ENCODE measurements at regions not wholly inside any gene's neighbourhood (a gene's known extent, or its start where the extent isn't known, plus 50 kb on each side); places are given as distances from the start of the nearest gene placed in this dataset.

GRCh38 chr2:206392118-206392517 lies 51.2 kb upstream of the ADAM23 start:
- H4K20me1 ChIP-seq (ENCODE audit: insufficient read depth) = no peaks in the 10 kb centered on the region
- no peaks in the 10 kb centered on the region for H3K36me3 ChIP-seq (ENCODE audit: control insufficient read depth in 1 of 2, insufficient read depth in 2 of 2, low read length in 2 of 2)
- H3K27me3 ChIP-seq (ENCODE audit: insufficient read depth, low read length) = no peaks in the 10 kb centered on the region
- intact Hi-C loops (cut with micrococcal nuclease) = loop anchor here (1.0 to 2.0 kb wide), 2 partner anchors 167 to 389 kb away; no protein-coding TSS in a partner anchor
- peak; percentile 99 for ATAC-seq
- CTCF ChIA-PET = interaction anchor here (0.6 to 1.8 kb wide), 3 partner anchors 127 to 167 kb away, joined by 3 to 15 read pairs (median 3); no protein-coding TSS in a partner anchor
- H2AFZ ChIP-seq (ENCODE audit: low read depth, low read length, poor library complexity, severe bottlenecking) = peak overlapping the region; percentile 73
- RAD21 ChIA-PET (ENCODE audit: low non-redundant PET in 1 of 2, low total read pairs in 2 of 2, uncharacterized antibody in 2 of 2, unreplicated experiment in 2 of 2) = no interaction called here
- no peaks in the 10 kb centered on the region for H3K9me3 ChIP-seq (ENCODE audit: control insufficient read depth in 1 of 2, insufficient read depth in 1 of 2, low read depth in 1 of 2, low read length in 2 of 2)
- H3K79me2 ChIP-seq (ENCODE audit: insufficient read depth, low read length) = no peaks in the 10 kb centered on the region
- no peaks in the 10 kb centered on the region for H3K9me2 ChIP-seq (ENCODE audit: insufficient read depth)
- POLR2A ChIA-PET = no interaction called here
- H3K9ac ChIP-seq (ENCODE audit: low read length) = no peak overlapping the region
- BruUV-seq (replicated peaks) = no TSS peak
- no peak overlapping the region for H3K4me2 ChIP-seq (ENCODE audit: low read length)
- H3K4me3 ChIP-seq (replicated peaks in 1 of 2; ENCODE audit: low read depth in 1 of 2, low read length in 2 of 2) = no peak overlapping the region
- no peaks in the 10 kb centered on the region for H3K4me1 ChIP-seq (ENCODE audit: control insufficient read depth in 1 of 2, insufficient read depth in 2 of 2, low read length in 2 of 2)
- no peak overlapping the region for H3K27ac ChIP-seq (ENCODE audit: low read depth, low read length)
- peak; percentile 46 for DNase-seq (ENCODE audit: low read depth, low spot score)
- no peak for TF ChIP-seq POLR2AphosphoS5 (IDR thresholded peaks at IDR 0.05; ENCODE audit: low read depth, low read length)
- no peak for TF ChIP-seq JUND (IDR thresholded peaks at IDR 0.05)
- TF ChIP-seq ELF1 (IDR thresholded peaks at IDR 0.05; ENCODE audit: borderline replicate concordance, low read depth) = no peak
- TF ChIP-seq SRF (IDR thresholded peaks at IDR 0.05; ENCODE audit: low read depth) = no peak
- TF ChIP-seq ZBTB33 (IDR thresholded peaks at IDR 0.05; ENCODE audit: extremely low read depth, insufficient replicate concordance, low read length) = peak; percentile 12
- peak; percentile 72; the same call in 1 of the 2 replicates for TF ChIP-seq CBX3 (IDR thresholded peaks at IDR 0.05; ENCODE audit: low read depth)
- TF ChIP-seq ZFX (IDR thresholded peaks at IDR 0.05) = no peak
- no peak for TF ChIP-seq MAX (IDR thresholded peaks at IDR 0.05)
- peak; percentile 82 for TF ChIP-seq RAD21 (IDR thresholded peaks at IDR 0.05; ENCODE audit: low read depth)
- no peak for TF ChIP-seq ATF3 (IDR thresholded peaks at IDR 0.05)
- no peak for TF ChIP-seq TCF7L2 (IDR thresholded peaks at IDR 0.05; ENCODE audit: borderline replicate concordance, extremely low read depth, insufficient read depth, insufficient read length)
- peak; percentile 57 to 72 (median 65); a peak in 5 of 6 replicates for TF ChIP-seq CTCF (IDR thresholded peaks at IDR 0.05 in 2 of 3, conservative IDR thresholded peaks at IDR 0.05 in 1 of 3; ENCODE audit: borderline replicate concordance in 1 of 3, insufficient read depth in 1 of 3, low read depth in 2 of 3, low read length in 2 of 3)
- no peak for TF ChIP-seq FOSL1 (IDR thresholded peaks at IDR 0.05; ENCODE audit: low read depth)
- TF ChIP-seq POLR2A (IDR thresholded peaks at IDR 0.05; ENCODE audit: borderline replicate concordance, extremely low read depth, insufficient read depth, insufficient read length) = no peak
- TF ChIP-seq CEBPB (IDR thresholded peaks at IDR 0.05; ENCODE audit: low read depth) = 0 out of 2 replicates have a peak, but pooled peaks have one; percentile 12
- TF ChIP-seq SP1 (IDR thresholded peaks at IDR 0.05; ENCODE audit: low read depth) = no peak
- no peak for TF ChIP-seq EGR1 (IDR thresholded peaks at IDR 0.05; ENCODE audit: low read depth)
- TF ChIP-seq EZH2 (IDR thresholded peaks at IDR 0.05) = no peak
- TF ChIP-seq YY1 (IDR thresholded peaks at IDR 0.05; ENCODE audit: extremely low read depth, insufficient replicate concordance, low read depth, low read length) = no peak
- no peak for TF ChIP-seq ZNF274 (IDR thresholded peaks at IDR 0.05; ENCODE audit: low read depth, low read length)
- TF ChIP-seq REST (IDR thresholded peaks at IDR 0.05; ENCODE audit: low read depth) = no peak
- no peak for TF ChIP-seq EZH2phosphoT487 (IDR thresholded peaks at IDR 0.05; ENCODE audit: borderline replicate concordance)

Measured in HCT116 (cell line).